ENCODE measurements at regions not wholly inside any gene's neighbourhood (a gene's known extent, or its start where the extent isn't known, plus 50 kb on each side); places are given as distances from the start of the nearest gene placed in this dataset.
A peak's percentile ranks its signal among the peaks of the same experiment; 100 is the strongest.

DNA sequence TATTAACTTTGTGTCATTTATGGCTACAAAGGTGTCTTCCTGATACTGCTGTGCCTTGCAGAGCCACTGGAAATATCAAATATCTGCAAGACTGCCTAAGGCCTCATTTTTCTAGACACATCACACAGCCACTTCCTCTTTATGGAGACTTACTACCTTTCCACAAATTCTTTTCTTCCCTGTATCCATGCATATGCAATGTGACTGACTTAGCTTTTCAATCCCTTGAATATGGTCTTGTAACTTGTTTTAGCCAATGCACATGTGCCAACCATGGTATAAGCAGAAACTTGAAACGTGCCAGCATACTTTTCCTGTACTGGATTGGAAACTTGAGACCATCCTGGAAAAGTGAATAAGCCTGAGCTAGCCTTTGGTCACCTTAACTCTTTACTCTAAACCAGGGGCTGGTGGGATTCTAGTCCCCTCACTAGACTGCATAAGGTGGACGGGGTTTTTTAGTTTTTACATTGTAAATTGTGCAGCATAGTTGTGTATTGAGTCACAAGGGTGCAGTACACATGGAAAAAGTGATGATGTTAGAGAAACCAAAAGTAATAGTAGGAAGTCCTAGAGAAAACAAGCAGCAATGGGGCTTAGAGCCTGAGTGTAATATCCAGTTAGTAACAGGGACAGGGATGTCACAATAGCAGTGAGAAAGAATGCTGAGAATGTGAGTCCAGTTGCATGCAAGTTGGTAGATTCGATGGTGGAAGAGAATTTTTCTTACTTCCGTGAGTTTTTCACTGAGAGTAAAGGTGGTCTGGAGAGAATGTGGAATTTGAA is 879.5 kb downstream of the SORCS1 start:
- DNase-seq (ENCODE audit: low read depth) = no peak
- no peaks in the 10 kb centered on the region for H3K36me3 ChIP-seq (ENCODE audit: control insufficient read depth, insufficient read depth, low read length)
- POLR2A ChIA-PET = no interaction called here
- TF ChIP-seq, protein P1, sequence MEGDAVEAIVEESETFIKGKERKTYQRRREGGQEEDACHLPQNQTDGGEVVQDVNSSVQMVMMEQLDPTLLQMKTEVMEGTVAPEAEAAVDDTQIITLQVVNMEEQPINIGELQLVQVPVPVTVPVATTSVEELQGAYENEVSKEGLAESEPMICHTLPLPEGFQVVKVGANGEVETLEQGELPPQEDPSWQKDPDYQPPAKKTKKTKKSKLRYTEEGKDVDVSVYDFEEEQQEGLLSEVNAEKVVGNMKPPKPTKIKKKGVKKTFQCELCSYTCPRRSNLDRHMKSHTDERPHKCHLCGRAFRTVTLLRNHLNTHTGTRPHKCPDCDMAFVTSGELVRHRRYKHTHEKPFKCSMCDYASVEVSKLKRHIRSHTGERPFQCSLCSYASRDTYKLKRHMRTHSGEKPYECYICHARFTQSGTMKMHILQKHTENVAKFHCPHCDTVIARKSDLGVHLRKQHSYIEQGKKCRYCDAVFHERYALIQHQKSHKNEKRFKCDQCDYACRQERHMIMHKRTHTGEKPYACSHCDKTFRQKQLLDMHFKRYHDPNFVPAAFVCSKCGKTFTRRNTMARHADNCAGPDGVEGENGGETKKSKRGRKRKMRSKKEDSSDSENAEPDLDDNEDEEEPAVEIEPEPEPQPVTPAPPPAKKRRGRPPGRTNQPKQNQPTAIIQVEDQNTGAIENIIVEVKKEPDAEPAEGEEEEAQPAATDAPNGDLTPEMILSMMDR (IDR thresholded peaks at IDR 0.05; ENCODE audit: insufficient read depth, low read depth, low read length) = no peak
- H3K4me3 ChIP-seq (ENCODE audit: low read depth, low read length) = no peak overlapping the region
- no peaks in the 10 kb centered on the region for H3K27me3 ChIP-seq (ENCODE audit: control insufficient read depth, insufficient read depth, low read length)
- CTCF ChIA-PET = no interaction called here

DNA sequence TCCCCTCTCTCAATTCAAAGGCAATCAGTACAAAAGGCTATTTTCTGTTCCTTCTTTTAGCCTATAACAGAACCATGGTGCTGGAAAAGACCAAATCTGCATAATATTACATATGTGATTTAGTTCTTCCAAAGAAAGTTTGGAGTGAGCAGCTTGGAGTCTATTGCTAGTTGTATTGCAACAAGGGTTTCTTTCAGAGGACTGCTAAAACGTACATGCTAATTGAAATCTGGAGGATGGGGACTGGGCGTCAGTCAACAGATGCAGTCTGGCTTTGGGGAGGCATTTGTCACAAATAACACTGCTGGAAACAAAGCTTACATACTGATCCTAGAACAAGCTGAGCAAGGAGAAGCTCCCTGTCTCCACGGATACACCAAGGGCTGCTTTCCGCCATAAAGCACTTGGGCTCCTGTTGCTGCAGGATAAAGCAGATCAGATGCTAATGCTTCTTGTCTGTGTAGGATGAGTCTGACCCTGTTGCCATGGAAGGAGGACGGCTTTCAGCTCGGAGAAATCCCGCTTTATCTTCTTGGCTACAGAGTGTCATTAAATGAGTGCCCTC is 883.5 kb downstream of the SORCS1 start:
- Histone ChIP-seq H3K4me3 (ENCODE audit: low read depth, low read length) (no peak overlapping the region), H3K36me3 (ENCODE audit: control insufficient read depth, insufficient read depth, low read length) (no peaks in the 10 kb centered on the region), H3K27me3 (ENCODE audit: control insufficient read depth, insufficient read depth, low read length) (no peaks in the 10 kb centered on the region)
- DNase-seq (ENCODE audit: low read depth) = no peak
- TF ChIP-seq, protein P1 (IDR thresholded peaks at IDR 0.05; ENCODE audit: insufficient read depth, low read depth, low read length) = no peak
- ChIA-PET POLR2A (no interaction called here), CTCF (interaction anchor here (1.0 to 1.2 kb wide), 4 partner anchors 15 to 291 kb away, joined by 3 to 4 read pairs (median 3); no protein-coding TSS in a partner anchor)

DNA sequence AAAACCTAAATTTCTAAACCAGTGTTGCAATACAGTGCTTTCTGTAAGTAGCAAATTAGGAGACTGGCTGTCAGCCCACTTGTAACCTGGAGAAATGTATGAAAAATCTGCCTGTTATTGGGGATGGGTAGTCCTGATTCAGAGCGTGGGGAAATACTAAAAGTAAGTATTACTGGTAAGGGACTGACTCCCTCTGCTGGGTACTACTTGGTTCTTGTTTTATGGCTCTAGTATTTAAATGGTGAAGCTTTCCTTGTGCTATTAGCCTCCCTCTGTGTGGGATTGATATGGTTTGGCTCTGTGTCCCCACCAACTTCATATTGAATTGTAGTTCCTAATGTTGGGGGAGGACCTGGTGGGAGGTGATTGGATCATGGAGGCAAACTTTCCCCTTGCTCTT is 886.1 kb downstream of the SORCS1 start:
- H3K4me3 ChIP-seq (ENCODE audit: low read depth, low read length) = no peak overlapping the region
- H3K36me3 ChIP-seq (ENCODE audit: control insufficient read depth, insufficient read depth, low read length) = no peaks in the 10 kb centered on the region
- POLR2A ChIA-PET = no interaction called here
- TF ChIP-seq, protein P1 (IDR thresholded peaks at IDR 0.05; ENCODE audit: insufficient read depth, low read depth, low read length) = peak; percentile 16; the same call in 1 of the 2 replicates
- no peaks in the 10 kb centered on the region for H3K27me3 ChIP-seq (ENCODE audit: control insufficient read depth, insufficient read depth, low read length)
- no peak for DNase-seq (ENCODE audit: low read depth)
- CTCF ChIA-PET = interaction anchor here (1.3 kb wide), 2 partner anchors 327 to 329 kb away, joined by 3 read pairs; no protein-coding TSS in a partner anchor

DNA sequence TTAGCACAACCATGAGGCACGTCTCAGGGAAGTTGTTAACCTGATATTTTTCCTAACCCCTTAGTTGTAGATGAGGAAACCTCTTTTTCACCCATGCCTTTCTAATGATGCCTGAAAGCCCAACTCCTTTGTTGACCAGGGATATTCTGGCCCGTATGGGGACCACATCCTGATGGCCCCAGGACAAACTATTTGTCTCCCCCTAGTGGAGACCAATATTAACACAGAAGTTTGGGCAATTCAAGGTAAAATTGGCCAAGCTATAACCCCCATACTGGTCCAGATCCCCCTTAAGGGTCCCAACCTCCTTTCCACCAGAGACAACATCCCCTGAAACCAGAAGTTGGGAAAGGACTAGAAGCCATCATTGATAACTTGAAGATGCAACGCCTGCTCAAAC is 893.3 kb downstream of the SORCS1 start:
- Histone ChIP-seq H3K36me3 (ENCODE audit: control insufficient read depth, insufficient read depth, low read length) (no peaks in the 10 kb centered on the region), H3K4me3 (ENCODE audit: low read depth, low read length) (no peak overlapping the region), H3K27me3 (ENCODE audit: control insufficient read depth, insufficient read depth, low read length) (0 out of 2 replicates have a peak, but pooled peaks cover 1% of the 10 kb centered on the region)
- TF ChIP-seq, protein P1 (IDR thresholded peaks at IDR 0.05; ENCODE audit: insufficient read depth, low read depth, low read length) = peak; percentile 37; the same call in 1 of the 2 replicates
- no peak for DNase-seq (ENCODE audit: low read depth)
- POLR2A ChIA-PET = no interaction called here
- CTCF ChIA-PET = no interaction called here

DNA sequence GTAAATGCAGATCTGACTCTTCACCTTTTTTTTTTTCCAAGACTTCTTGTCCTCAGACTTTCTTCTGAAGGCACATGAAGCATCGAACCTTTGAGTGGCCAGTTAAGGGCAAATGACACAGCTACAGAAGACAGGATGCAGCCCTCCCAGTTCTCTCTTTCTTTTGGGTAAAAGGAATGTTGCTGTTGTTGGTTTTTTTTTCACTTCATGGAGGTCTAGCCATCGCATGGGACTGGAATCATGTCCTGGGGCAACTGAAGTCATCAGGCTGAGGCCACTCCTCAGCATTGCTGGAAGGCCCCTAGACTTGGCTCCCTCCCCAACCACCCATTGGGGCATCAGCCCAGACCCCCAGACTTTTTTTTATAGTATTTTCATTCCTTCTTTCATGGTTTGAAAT is 896.5 kb downstream of the SORCS1 start:
- Histone ChIP-seq H3K4me3 (ENCODE audit: low read depth, low read length) (no peak overlapping the region), H3K36me3 (ENCODE audit: control insufficient read depth, insufficient read depth, low read length) (no peaks in the 10 kb centered on the region), H3K27me3 (ENCODE audit: control insufficient read depth, insufficient read depth, low read length) (0 out of 2 replicates have a peak, but pooled peaks cover 1% of the 10 kb centered on the region)
- POLR2A ChIA-PET = no interaction called here
- CTCF ChIA-PET = no interaction called here
- no peak for DNase-seq (ENCODE audit: low read depth)
- TF ChIP-seq, protein P1 (IDR thresholded peaks at IDR 0.05; ENCODE audit: insufficient read depth, low read depth, low read length) = no peak
